CD4-positive, alpha-beta T cell treated with Interleukin-6 for 4 hours (primary cell): ENCODE measurements at regions not wholly inside any gene's neighbourhood (a gene's known extent, or its start where the extent isn't known, plus 50 kb on each side); places are given as distances from the start of the nearest gene placed in this dataset.
"Not testable (repeated sequence)": the region's sequence is repeated elsewhere in the genome, so short reads cannot be mapped to it uniquely, and the experiment has no call there.

Source experiments
- DNase-seq: peaks from one replicate; pipeline ENCODE4 v3.0.0-alpha.2; 2020; ENCODE audit warnings: mixed read lengths

GRCh38 chr19:5257155-5258045, 83.2 kb downstream of the PTPRS start:
- no peak for DNase-seq

- no peak for DNase-seq
Measured at GRCh38 chr19:5255602-5256231, 84.9 kb downstream of the PTPRS start.

GRCh38 chr19:5254944-5255343, 85.7 kb downstream of the PTPRS start:
- DNase-seq: no peak

GRCh38 chr19:5254543-5254942, 86.1 kb downstream of the PTPRS start:
- DNase-seq: no peak

- DNase-seq: no peak
Measured at GRCh38 chr19:5253406-5254110, 87.1 kb downstream of the PTPRS start.

- DNase-seq: no peak
Measured at GRCh38 chr19:5251096-5252065, 89.2 kb downstream of the PTPRS start.

- no peak for DNase-seq
Measured at GRCh38 chr19:5250127-5250659, 90.4 kb downstream of the PTPRS start.

- DNase-seq: no peak
Measured at GRCh38 chr19:5249526-5249925, 91.1 kb downstream of the PTPRS start.

- DNase-seq: no peak
Measured at GRCh38 chr19:5247957-5248705, 92.5 kb downstream of the PTPRS start.

GRCh38 chr19:5246554-5247155, 94.0 kb downstream of the PTPRS start:
- DNase-seq: no peak

GRCh38 chr19:5245631-5246553, 94.7 kb downstream of the PTPRS start:
- no peak for DNase-seq

- no peak for DNase-seq
Measured at GRCh38 chr19:5244351-5244750, 96.3 kb downstream of the PTPRS start.

GRCh38 chr19:5243878-5244277, 96.7 kb downstream of the PTPRS start:
- no peak for DNase-seq

- not testable (repeated sequence) for DNase-seq
Measured at GRCh38 chr19:5241896-5242295, 98.7 kb downstream of the PTPRS start.

- no peak for DNase-seq
Measured at GRCh38 chr19:5240011-5240410, 100.6 kb downstream of the PTPRS start.

GRCh38 chr19:5238700-5239099, 101.9 kb downstream of the PTPRS start:
- DNase-seq: no peak

- DNase-seq: no peak
Measured at GRCh38 chr19:5237939-5238480, 102.6 kb downstream of the PTPRS start.

- DNase-seq: no peak
Measured at GRCh38 chr19:5237190-5237780, 103.3 kb downstream of the PTPRS start.
